ENCODE measurements at regions not wholly inside any gene's neighbourhood (a gene's known extent, or its start where the extent isn't known, plus 50 kb on each side); places are given as distances from the start of the nearest gene placed in this dataset.

GRCh38 chrX:80206647-80207046, 192.1 kb downstream of the TBX22 start:
- TF ChIP-seq CTCF (IDR thresholded peaks at IDR 0.05): no peak
- TF ChIP-seq POLR2A (IDR thresholded peaks at IDR 0.05): no peak
- TF ChIP-seq POLR2AphosphoS5 (IDR thresholded peaks at IDR 0.05): no peak
